ENCODE measurements at regions not wholly inside any gene's neighbourhood (a gene's known extent, or its start where the extent isn't known, plus 50 kb on each side); places are given as distances from the start of the nearest gene placed in this dataset.

DNA sequence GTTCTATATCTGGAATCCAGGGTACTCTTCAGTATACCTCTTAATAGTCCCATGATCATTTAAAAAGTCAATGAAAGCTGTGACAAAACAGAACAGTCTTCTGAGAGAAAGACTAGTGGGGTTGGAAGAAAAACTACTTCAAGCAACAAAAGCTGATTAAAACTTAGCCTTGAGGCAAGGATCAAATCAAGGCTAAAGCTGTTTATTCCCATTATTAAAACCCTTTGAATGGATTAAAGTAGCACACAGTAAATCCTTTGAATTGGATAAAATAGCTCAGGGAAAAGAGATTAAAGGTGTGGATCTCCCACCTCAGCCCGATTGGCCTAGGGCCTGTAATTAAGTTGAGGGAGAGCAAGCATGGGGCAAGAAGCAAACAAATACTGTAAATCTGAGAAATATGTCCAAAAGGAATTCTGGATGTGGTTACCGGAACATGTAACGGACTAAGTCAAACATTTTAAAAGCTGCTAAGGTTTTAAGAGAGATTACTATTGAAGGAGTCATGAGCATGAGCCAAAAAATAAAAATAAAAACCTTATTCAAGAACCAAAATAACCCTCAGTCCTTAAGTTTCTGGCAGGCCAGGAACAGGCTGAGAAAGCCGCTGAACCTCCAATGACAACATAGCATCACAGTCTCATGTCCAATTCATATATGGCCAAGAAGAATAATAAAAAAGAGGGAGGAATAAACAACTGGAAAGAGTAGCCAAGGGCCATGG, 257.3 kb upstream of the NEIL3 start:
- Histone ChIP-seq H3K27me3 (ENCODE audit: low read depth) (peaks cover 32% of the 10 kb centered on the region), H3K4me1 (peaks cover 13% of the 10 kb centered on the region), H3K9me3 (no peaks in the 10 kb centered on the region), H3K4me3 (no peak overlapping the region), H3K36me3 (replicated peaks) (no peaks in the 10 kb centered on the region)
- in situ Hi-C loops (cut with MboI; ENCODE audit: low sequenced_read_pairs) = loop anchor here (25.0 kb wide), 1 partner anchor 285 kb away; no protein-coding TSS in a partner anchor
- peak; percentile 64 to 95 for DNase-seq (ENCODE audit: low spot score in 2 of 2)

GRCh38 chr4:177057186-177057585, 252.5 kb upstream of the NEIL3 start:
- Histone ChIP-seq H3K27me3 (ENCODE audit: low read depth) (0 out of 2 replicates have a peak, but pooled peaks cover 3% of the 10 kb centered on the region), H3K4me1 (peaks cover 8% of the 10 kb centered on the region), H3K4me3 (no peak overlapping the region), H3K36me3 (replicated peaks) (no peaks in the 10 kb centered on the region), H3K9me3 (no peaks in the 10 kb centered on the region)
- in situ Hi-C loops (cut with MboI; ENCODE audit: low sequenced_read_pairs) = loop anchor here (25.0 kb wide), 1 partner anchor 280 kb away; no protein-coding TSS in a partner anchor
- no peak for DNase-seq (ENCODE audit: low spot score in 2 of 2)

- H3K27me3 ChIP-seq (ENCODE audit: low read depth) = no peaks in the 10 kb centered on the region
- no peaks in the 10 kb centered on the region for H3K36me3 ChIP-seq (replicated peaks)
- no peaks in the 10 kb centered on the region; the same call in 1 of the 2 replicates for H3K9me3 ChIP-seq
- peaks cover 28% of the 10 kb centered on the region for H3K4me1 ChIP-seq
- in situ Hi-C loops (cut with MboI; ENCODE audit: low sequenced_read_pairs) = loop anchor here (25.0 kb wide), 1 partner anchor 273 kb away; no protein-coding TSS in a partner anchor
- no peak overlapping the region for H3K4me3 ChIP-seq
- DNase-seq (ENCODE audit: low spot score in 2 of 2) = no peak
Observed at GRCh38 chr4:177064116-177064515, 245.6 kb upstream of the NEIL3 start.

GRCh38 chr4:177064729-177065394, 244.8 kb upstream of the NEIL3 start:
- Histone ChIP-seq H3K27me3 (ENCODE audit: low read depth) (no peaks in the 10 kb centered on the region), H3K4me1 (peaks cover 28% of the 10 kb centered on the region), H3K9me3 (no peaks in the 10 kb centered on the region; the same call in 1 of the 2 replicates), H3K4me3 (no peak overlapping the region), H3K36me3 (replicated peaks) (no peaks in the 10 kb centered on the region)
- in situ Hi-C loops (cut with MboI; ENCODE audit: low sequenced_read_pairs) = loop anchor here (25.0 kb wide), 1 partner anchor 272 kb away; no protein-coding TSS in a partner anchor
- peak in 1 of 2 experiments; percentile 21 for DNase-seq (ENCODE audit: low spot score in 2 of 2)

DNA sequence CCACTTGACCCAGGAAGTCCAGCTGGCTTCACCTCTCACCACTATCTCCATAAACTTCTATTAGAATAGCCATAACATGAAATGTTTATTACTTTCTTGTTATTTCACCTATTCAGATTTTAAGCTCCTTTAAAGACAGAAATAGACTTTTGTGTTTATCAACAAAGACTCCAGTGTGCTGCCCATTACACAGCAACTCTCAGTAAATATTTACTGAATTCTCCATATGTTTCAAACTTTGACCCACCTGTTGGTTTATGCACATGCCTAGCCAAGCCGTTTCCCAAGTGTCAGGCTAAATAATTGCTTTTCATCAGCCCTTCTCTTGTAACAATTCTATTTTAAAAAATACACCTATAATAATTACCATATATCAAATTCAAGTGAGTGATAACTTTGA, 242.9 kb upstream of the NEIL3 start:
- H3K27me3 ChIP-seq (ENCODE audit: low read depth) = no peaks in the 10 kb centered on the region
- no peak overlapping the region for H3K4me3 ChIP-seq
- H3K36me3 ChIP-seq (replicated peaks) = no peaks in the 10 kb centered on the region
- no peak for DNase-seq (ENCODE audit: low spot score in 2 of 2)
- peaks cover 28% of the 10 kb centered on the region for H3K4me1 ChIP-seq
- in situ Hi-C loops (cut with MboI; ENCODE audit: low sequenced_read_pairs) = loop anchor here (25.0 kb wide), 1 partner anchor 271 kb away; no protein-coding TSS in a partner anchor
- no peaks in the 10 kb centered on the region; the same call in 1 of the 2 replicates for H3K9me3 ChIP-seq

GRCh38 chr4:177070533-177071058, 239.1 kb upstream of the NEIL3 start:
- in situ Hi-C loops (cut with MboI; ENCODE audit: low sequenced_read_pairs) = loop anchor here (25.0 kb wide), 1 partner anchor 267 kb away; no protein-coding TSS in a partner anchor
- H3K36me3 ChIP-seq (replicated peaks) = no peaks in the 10 kb centered on the region
- DNase-seq (ENCODE audit: low spot score in 2 of 2) = no peak
- no peaks in the 10 kb centered on the region; the same call in 1 of the 2 replicates for H3K9me3 ChIP-seq
- H3K4me1 ChIP-seq = peaks cover 18% of the 10 kb centered on the region
- no peaks in the 10 kb centered on the region for H3K27me3 ChIP-seq (ENCODE audit: low read depth)
- H3K4me3 ChIP-seq = no peak overlapping the region

- Histone ChIP-seq H3K9me3 (no peaks in the 10 kb centered on the region), H3K4me1 (no peaks in the 10 kb centered on the region), H3K4me3 (no peak overlapping the region), H3K27me3 (ENCODE audit: low read depth) (no peaks in the 10 kb centered on the region), H3K36me3 (replicated peaks) (no peaks in the 10 kb centered on the region)
- no peak for DNase-seq (ENCODE audit: low spot score in 2 of 2)
- in situ Hi-C loops (cut with MboI; ENCODE audit: low sequenced_read_pairs) = no loop called here
Observed at GRCh38 chr4:177077095-177077971, 232.3 kb upstream of the NEIL3 start.

GRCh38 chr4:177079327-177079726, 230.3 kb upstream of the NEIL3 start:
- H3K9me3 ChIP-seq = no peaks in the 10 kb centered on the region
- in situ Hi-C loops (cut with MboI; ENCODE audit: low sequenced_read_pairs) = no loop called here
- H3K27me3 ChIP-seq (ENCODE audit: low read depth) = no peaks in the 10 kb centered on the region
- H3K36me3 ChIP-seq (replicated peaks) = no peaks in the 10 kb centered on the region
- H3K4me1 ChIP-seq = peaks cover 3% of the 10 kb centered on the region; the same call in 1 of the 2 replicates
- no peak overlapping the region for H3K4me3 ChIP-seq
- no peak for DNase-seq (ENCODE audit: low spot score in 2 of 2)

GRCh38 chr4:177080388-177080787, 229.3 kb upstream of the NEIL3 start:
- peaks cover 3% of the 10 kb centered on the region; the same call in 1 of the 2 replicates for H3K4me1 ChIP-seq
- no peaks in the 10 kb centered on the region for H3K27me3 ChIP-seq (ENCODE audit: low read depth)
- H3K9me3 ChIP-seq = no peaks in the 10 kb centered on the region
- no peaks in the 10 kb centered on the region for H3K36me3 ChIP-seq (replicated peaks)
- DNase-seq (ENCODE audit: low spot score in 2 of 2) = no peak
- in situ Hi-C loops (cut with MboI; ENCODE audit: low sequenced_read_pairs) = no loop called here
- H3K4me3 ChIP-seq = no peak overlapping the region

GRCh38 chr4:177087060-177087459, 222.6 kb upstream of the NEIL3 start:
- H3K36me3 ChIP-seq (replicated peaks) = no peaks in the 10 kb centered on the region
- DNase-seq (ENCODE audit: low spot score in 2 of 2) = no peak
- H3K4me3 ChIP-seq = no peak overlapping the region
- in situ Hi-C loops (cut with MboI; ENCODE audit: low sequenced_read_pairs) = no loop called here
- H3K4me1 ChIP-seq = peaks cover 3% of the 10 kb centered on the region; the same call in 1 of the 2 replicates
- peaks cover 3% of the 10 kb centered on the region; the same call in 1 of the 2 replicates for H3K9me3 ChIP-seq
- peaks cover 3% of the 10 kb centered on the region for H3K27me3 ChIP-seq (ENCODE audit: low read depth)

GRCh38 chr4:177087499-177087898, 222.2 kb upstream of the NEIL3 start:
- peaks cover 3% of the 10 kb centered on the region; the same call in 1 of the 2 replicates for H3K9me3 ChIP-seq
- no peak for DNase-seq (ENCODE audit: low spot score in 2 of 2)
- H3K27me3 ChIP-seq (ENCODE audit: low read depth) = peaks cover 3% of the 10 kb centered on the region
- H3K36me3 ChIP-seq (replicated peaks) = no peaks in the 10 kb centered on the region
- in situ Hi-C loops (cut with MboI; ENCODE audit: low sequenced_read_pairs) = no loop called here
- no peak overlapping the region for H3K4me3 ChIP-seq
- peaks cover 3% of the 10 kb centered on the region; the same call in 1 of the 2 replicates for H3K4me1 ChIP-seq

- H3K4me3 ChIP-seq = no peak overlapping the region
- in situ Hi-C loops (cut with MboI; ENCODE audit: low sequenced_read_pairs) = no loop called here
- H3K4me1 ChIP-seq = no peaks in the 10 kb centered on the region
- H3K9me3 ChIP-seq = peaks cover 3% of the 10 kb centered on the region; the same call in 1 of the 2 replicates
- no peak for DNase-seq (ENCODE audit: low spot score in 2 of 2)
- no peaks in the 10 kb centered on the region for H3K36me3 ChIP-seq (replicated peaks)
- H3K27me3 ChIP-seq (ENCODE audit: low read depth) = peaks cover 3% of the 10 kb centered on the region
Observed at GRCh38 chr4:177091515-177091914, 218.2 kb upstream of the NEIL3 start.

DNA sequence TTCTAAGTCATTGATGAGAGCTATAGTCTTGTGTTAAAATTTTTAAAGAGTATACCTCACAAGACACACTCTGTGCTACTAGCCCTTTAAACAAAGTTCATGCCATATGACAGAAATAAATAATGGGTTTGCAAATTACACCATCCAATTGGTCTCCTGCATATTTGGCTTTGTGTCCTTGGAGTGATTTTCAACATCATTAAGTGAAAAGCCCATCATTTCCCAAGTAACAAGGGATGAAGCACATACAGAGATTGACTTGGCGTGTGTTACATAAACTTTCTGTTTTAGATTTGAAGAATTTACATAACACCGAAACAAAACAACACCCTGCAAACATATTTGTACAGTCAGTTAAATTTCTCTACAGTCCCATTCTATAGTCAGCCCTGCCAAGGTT, 216.9 kb upstream of the NEIL3 start:
- in situ Hi-C loops (cut with MboI; ENCODE audit: low sequenced_read_pairs) = no loop called here
- Histone ChIP-seq H3K4me1 (no peaks in the 10 kb centered on the region), H3K27me3 (ENCODE audit: low read depth) (no peaks in the 10 kb centered on the region), H3K9me3 (no peaks in the 10 kb centered on the region; the same call in 1 of the 2 replicates), H3K4me3 (no peak overlapping the region), H3K36me3 (replicated peaks) (no peaks in the 10 kb centered on the region)
- no peak for DNase-seq (ENCODE audit: low spot score in 2 of 2)
